ENCODE measurements at regions not wholly inside any gene's neighbourhood (a gene's known extent, or its start where the extent isn't known, plus 50 kb on each side); places are given as distances from the start of the nearest gene placed in this dataset.

DNA sequence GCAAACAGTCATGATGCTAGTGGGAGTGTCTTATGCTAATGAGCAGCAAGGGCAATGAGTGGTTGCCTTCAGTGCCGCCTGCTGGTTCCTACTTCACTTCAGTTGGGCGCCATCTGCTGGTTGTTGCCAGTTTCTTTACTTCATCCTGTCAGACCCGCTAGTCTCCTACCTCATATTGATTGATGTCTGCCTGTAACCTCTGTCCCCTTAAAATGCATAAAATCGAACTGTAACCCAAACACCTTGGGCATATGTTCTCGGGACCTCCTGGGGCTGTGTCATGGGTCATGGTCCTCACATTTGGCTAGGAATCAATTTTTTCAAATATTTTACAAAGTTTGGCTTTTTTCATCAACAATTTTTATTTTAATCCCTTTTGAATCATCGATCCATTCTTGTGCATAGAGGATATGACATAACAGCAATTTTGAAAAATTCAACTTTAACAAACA is 62.8 kb upstream of the C7orf33 start:
- TF ChIP-seq, protein P1, sequence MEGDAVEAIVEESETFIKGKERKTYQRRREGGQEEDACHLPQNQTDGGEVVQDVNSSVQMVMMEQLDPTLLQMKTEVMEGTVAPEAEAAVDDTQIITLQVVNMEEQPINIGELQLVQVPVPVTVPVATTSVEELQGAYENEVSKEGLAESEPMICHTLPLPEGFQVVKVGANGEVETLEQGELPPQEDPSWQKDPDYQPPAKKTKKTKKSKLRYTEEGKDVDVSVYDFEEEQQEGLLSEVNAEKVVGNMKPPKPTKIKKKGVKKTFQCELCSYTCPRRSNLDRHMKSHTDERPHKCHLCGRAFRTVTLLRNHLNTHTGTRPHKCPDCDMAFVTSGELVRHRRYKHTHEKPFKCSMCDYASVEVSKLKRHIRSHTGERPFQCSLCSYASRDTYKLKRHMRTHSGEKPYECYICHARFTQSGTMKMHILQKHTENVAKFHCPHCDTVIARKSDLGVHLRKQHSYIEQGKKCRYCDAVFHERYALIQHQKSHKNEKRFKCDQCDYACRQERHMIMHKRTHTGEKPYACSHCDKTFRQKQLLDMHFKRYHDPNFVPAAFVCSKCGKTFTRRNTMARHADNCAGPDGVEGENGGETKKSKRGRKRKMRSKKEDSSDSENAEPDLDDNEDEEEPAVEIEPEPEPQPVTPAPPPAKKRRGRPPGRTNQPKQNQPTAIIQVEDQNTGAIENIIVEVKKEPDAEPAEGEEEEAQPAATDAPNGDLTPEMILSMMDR (IDR thresholded peaks at IDR 0.05): peak; percentile 52 to 85 (median 70)
- TF ChIP-seq POLR2AphosphoS5 (IDR thresholded peaks at IDR 0.05) (no peak), POLR2A (IDR thresholded peaks at IDR 0.05) (no peak)

Measured in transverse colon (tissue), 4 donors.